ENCODE measurements at regions not wholly inside any gene's neighbourhood (a gene's known extent, or its start where the extent isn't known, plus 50 kb on each side); places are given as distances from the start of the nearest gene placed in this dataset.

GRCh38 chr9:26513730-26514129 lies 378.9 kb downstream of the CAAP1 start:
- H3K36me3 ChIP-seq (replicated peaks in 1 of 2; ENCODE audit: insufficient read depth in 1 of 2, low read depth in 2 of 2) = no peaks in the 10 kb centered on the region
- TF ChIP-seq, protein P1, sequence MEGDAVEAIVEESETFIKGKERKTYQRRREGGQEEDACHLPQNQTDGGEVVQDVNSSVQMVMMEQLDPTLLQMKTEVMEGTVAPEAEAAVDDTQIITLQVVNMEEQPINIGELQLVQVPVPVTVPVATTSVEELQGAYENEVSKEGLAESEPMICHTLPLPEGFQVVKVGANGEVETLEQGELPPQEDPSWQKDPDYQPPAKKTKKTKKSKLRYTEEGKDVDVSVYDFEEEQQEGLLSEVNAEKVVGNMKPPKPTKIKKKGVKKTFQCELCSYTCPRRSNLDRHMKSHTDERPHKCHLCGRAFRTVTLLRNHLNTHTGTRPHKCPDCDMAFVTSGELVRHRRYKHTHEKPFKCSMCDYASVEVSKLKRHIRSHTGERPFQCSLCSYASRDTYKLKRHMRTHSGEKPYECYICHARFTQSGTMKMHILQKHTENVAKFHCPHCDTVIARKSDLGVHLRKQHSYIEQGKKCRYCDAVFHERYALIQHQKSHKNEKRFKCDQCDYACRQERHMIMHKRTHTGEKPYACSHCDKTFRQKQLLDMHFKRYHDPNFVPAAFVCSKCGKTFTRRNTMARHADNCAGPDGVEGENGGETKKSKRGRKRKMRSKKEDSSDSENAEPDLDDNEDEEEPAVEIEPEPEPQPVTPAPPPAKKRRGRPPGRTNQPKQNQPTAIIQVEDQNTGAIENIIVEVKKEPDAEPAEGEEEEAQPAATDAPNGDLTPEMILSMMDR (IDR thresholded peaks at IDR 0.05) = no peak
- TF ChIP-seq POLR2A (IDR thresholded peaks at IDR 0.05) = no peak
- no peaks in the 10 kb centered on the region for H3K9me3 ChIP-seq
- intact Hi-C loops (cut with DNase I) = no loop called here
- WGBS, 2 donors = 54 to 64% methylated on average over 4 of the region's 4 CpGs
- H3K4me3 ChIP-seq = no peak overlapping the region
- ATAC-seq = no peak
- no peaks in the 10 kb centered on the region for H3K4me1 ChIP-seq
- DNase-seq = no peak
- H3K27me3 ChIP-seq = no peaks in the 10 kb centered on the region
- no peak overlapping the region for H3K27ac ChIP-seq

GRCh38 chr9:26510137-26510536 lies 382.5 kb downstream of the CAAP1 start:
- Histone ChIP-seq H3K9me3 (no peaks in the 10 kb centered on the region), H3K4me3 (no peak overlapping the region), H3K27me3 (no peaks in the 10 kb centered on the region), H3K27ac (no peak overlapping the region), H3K36me3 (replicated peaks in 1 of 2; ENCODE audit: insufficient read depth in 1 of 2, low read depth in 2 of 2) (no peaks in the 10 kb centered on the region), H3K4me1 (no peaks in the 10 kb centered on the region)
- ATAC-seq (no peak), DNase-seq (no peak)
- WGBS, 2 donors = 41 to 43% methylated on average over 3 of the region's 3 CpGs
- no peak for TF ChIP-seq POLR2A (IDR thresholded peaks at IDR 0.05)
- TF ChIP-seq, protein P1 (IDR thresholded peaks at IDR 0.05) = no peak
- intact Hi-C loops (cut with DNase I) = no loop called here

DNA sequence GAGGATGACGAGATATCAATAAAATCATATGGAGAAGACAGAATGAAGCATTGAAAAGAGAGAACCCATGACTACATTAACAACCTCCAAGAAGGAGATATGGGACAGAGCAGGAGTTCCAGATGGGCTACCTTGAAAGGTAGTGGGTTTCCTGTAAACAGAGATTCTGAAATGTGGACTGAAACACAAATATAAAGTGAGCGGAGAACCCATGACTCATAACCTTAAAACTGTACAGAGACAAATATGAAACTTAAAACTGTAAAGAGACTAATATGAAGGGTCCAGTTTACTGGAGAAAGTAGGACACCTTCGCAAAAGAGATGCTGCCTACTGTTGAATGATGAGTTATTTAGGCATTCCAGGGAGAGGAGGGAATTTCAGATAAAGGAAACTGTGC lies 383.7 kb downstream of the CAAP1 start:
- Histone ChIP-seq H3K27me3 (no peaks in the 10 kb centered on the region), H3K9me3 (no peaks in the 10 kb centered on the region), H3K27ac (no peak overlapping the region), H3K36me3 (replicated peaks in 1 of 2; ENCODE audit: insufficient read depth in 1 of 2, low read depth in 2 of 2) (no peaks in the 10 kb centered on the region), H3K4me3 (no peak overlapping the region), H3K4me1 (no peaks in the 10 kb centered on the region)
- DNase-seq = no peak
- 62 to 66% methylated on average over 3 of the region's 3 CpGs for WGBS, 2 donors
- intact Hi-C loops (cut with DNase I) = no loop called here
- no peak for ATAC-seq
- TF ChIP-seq, protein P1 (IDR thresholded peaks at IDR 0.05) = no peak
- TF ChIP-seq POLR2A (IDR thresholded peaks at IDR 0.05) = no peak

- Histone ChIP-seq H3K36me3 (replicated peaks in 1 of 2; ENCODE audit: insufficient read depth in 1 of 2, low read depth in 2 of 2) (no peaks in the 10 kb centered on the region), H3K27ac (no peak overlapping the region), H3K4me3 (no peak overlapping the region), H3K4me1 (no peaks in the 10 kb centered on the region), H3K27me3 (no peaks in the 10 kb centered on the region), H3K9me3 (no peaks in the 10 kb centered on the region)
- DNase-seq = no peak
- intact Hi-C loops (cut with DNase I) = no loop called here
- 34 to 38% methylated on average over 2 of the region's 2 CpGs for WGBS, 2 donors
- no peak for ATAC-seq
- no peak for TF ChIP-seq POLR2A (IDR thresholded peaks at IDR 0.05)
- TF ChIP-seq, protein P1 (IDR thresholded peaks at IDR 0.05) = no peak
Observed at GRCh38 chr9:26504057-26504456, 388.5 kb downstream of the CAAP1 start.

- TF ChIP-seq, protein P1 (IDR thresholded peaks at IDR 0.05) = no peak
- TF ChIP-seq POLR2A (IDR thresholded peaks at IDR 0.05) = no peak
- no peaks in the 10 kb centered on the region for H3K36me3 ChIP-seq (replicated peaks in 1 of 2; ENCODE audit: insufficient read depth in 1 of 2, low read depth in 2 of 2)
- DNase-seq (no peak), ATAC-seq (no peak)
- H3K27me3 ChIP-seq = no peaks in the 10 kb centered on the region
- WGBS, 2 donors = 45 to 51% methylated on average over 3 of the region's 3 CpGs
- H3K9me3 ChIP-seq = no peaks in the 10 kb centered on the region
- intact Hi-C loops (cut with DNase I) = no loop called here
- H3K4me1 ChIP-seq = no peaks in the 10 kb centered on the region
- H3K27ac ChIP-seq = no peak overlapping the region
- no peak overlapping the region for H3K4me3 ChIP-seq
Observed at GRCh38 chr9:26502311-26502710, 390.3 kb downstream of the CAAP1 start.

Data from body of pancreas (tissue), 4 donors.